ENCODE measurements at regions not wholly inside any gene's neighbourhood (a gene's known extent, or its start where the extent isn't known, plus 50 kb on each side); places are given as distances from the start of the nearest gene placed in this dataset.

GRCh38 chr12:68447797-68448260 lies 115.7 kb upstream of the MDM1 start:
- TF ChIP-seq POLR2A (IDR thresholded peaks at IDR 0.05; ENCODE audit: low read length) (no peak), GATA1 (IDR thresholded peaks at IDR 0.05; ENCODE audit: low read depth, low read length) (no peak)

All from erythroblast (primary cell).